ENCODE measurements at regions not wholly inside any gene's neighbourhood (a gene's known extent, or its start where the extent isn't known, plus 50 kb on each side); places are given as distances from the start of the nearest gene placed in this dataset.

DNA sequence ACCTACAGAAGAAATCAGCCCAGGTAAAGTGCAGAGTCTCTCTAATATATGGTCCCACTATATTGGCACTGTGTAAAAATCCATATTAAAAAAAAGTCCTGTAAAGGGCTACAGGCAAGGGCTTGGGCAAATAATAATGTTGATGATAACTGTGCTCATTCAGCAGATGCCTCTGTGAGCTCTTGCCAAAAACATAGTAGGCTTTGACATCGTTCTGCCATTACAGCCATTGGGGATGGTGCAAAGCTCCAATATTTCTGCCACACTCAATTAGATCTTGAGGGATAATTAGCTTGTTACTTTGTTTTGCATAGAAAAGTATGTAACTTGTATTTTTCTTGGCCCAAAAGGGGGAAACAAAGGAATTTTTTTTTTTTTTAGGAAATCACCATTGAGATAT is 645.5 kb upstream of the FAM241A start:
- DNase-seq (ENCODE audit: low spot score), result no peak

DNA sequence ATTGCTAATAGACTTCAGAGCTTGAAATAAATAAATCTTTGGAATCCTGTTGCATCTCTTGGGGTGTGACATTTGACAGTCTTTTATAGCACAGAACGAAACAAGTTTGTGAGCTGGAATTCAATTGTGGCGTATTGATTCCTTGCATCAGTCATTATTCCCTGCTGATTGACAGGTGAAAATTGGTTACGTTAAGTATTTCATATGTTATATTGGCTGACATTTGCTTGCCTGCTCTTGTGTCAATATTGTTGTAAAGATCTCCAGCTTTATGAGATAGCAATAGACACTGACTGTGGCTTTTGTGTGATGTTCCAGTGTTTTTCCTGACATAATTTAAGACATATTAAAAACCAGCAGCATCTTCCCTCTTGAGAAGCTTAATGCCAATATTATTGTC is 644.4 kb upstream of the FAM241A start:
- no peak for DNase-seq (ENCODE audit: low spot score)

DNA sequence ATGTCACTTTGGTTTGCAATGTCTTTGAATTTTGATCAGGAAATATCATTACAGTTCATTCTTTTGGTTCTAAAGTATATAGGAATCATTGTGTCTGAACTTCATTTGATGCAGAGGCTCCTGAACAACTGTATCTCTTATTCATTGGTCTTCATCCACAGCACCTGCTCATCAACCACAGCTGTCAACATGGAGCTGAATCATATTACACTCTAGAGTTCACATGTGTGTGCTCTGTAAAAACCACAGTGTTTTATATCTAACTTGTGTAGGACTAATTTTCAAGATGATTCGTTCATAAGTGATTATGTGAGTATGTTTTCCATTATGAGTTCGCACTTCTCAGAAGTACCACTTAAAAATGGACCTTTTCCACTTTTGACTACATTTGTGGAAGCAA is 643.3 kb upstream of the FAM241A start:
- no peak for DNase-seq (ENCODE audit: low spot score)

DNA sequence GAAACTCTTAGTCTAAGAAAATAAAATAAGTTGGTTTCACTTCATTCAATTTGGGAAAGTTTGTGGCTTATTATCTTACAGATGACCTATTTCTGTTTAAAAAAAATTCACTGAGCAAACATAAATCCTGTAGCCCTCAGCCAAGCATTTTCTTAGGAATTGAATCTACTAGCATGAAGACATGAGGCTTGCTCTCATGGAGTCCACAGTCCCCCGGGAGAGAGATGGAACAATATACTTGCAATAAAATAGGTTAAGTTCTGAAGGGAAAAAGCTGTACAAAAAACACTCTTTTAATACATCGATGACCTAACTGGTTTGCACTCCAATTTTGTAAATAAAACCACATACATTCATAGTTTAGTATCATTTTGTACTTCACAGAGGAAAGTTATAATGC is 642.6 kb upstream of the FAM241A start:
- DNase-seq (ENCODE audit: low spot score), result no peak

DNA sequence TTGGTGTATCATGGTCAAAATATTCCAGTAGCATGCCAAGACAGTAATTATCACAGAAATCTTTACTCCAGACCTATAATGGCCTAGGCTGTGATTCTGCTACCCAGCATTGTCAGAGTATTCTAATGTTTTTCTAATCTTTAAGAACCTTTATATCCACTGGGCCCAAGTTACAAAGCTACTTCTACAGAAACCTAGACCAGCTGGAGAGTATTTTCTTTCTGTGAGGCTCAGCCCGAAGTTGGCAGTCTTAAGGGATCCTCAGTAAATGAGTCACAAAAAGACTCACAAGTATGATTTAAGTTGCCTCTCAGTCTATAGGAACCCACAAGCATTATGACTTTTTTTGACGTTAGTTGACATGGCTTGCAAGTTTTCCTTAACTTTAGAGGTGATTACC is 638.5 kb upstream of the FAM241A start:
- no peak for DNase-seq (ENCODE audit: low spot score)

DNA sequence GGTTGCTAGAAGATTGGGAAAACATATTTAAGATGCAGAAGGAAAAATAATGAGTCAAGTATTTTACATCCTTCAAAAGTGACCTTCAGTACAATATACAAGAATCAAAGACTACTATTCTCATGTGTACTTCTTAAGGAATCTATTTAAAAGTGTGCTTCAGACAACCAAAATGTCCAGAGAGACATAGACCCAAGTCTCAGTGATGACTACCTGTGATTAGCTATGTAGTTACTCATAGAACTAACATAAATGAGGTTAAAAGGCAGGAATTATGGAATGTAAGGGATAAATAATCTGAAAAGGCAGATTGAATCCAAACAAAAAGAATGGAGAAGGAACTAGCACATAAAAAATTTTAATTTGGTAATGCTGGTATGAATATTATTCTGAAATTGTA is 634.7 kb upstream of the FAM241A start:
- no peak for DNase-seq (ENCODE audit: low spot score)

DNA sequence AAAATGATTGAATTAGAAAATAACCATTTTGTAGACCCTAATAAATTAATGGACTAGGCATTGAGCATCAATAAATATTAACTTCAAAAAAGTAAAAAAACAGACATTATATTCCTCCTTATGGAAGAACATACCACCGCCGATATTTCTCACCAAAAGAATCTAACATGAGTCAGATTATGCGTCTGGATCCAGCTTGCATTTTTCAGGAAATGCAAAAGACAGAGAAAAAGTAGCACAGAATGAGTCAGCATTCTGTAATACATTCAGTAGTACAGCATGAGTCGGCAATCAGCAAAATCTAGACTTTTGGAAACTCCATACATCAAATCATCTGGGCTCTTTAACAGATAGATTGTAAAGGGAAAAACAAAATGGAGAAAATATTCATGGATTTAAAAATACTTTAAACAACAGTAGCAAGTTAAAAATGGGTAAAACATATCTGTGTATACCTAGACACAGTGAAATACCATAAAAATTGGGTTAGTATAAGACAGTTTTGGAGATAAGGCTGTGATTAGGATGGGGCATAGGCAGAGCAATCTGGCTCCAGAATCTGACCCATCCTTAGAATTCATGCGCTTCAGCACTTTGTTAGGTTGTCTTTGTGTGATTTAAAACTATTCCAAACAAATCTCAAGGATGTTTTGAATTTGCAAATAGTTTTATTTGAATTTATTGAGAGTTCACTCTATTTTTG is 633.0 kb upstream of the FAM241A start:
- DNase-seq (ENCODE audit: low spot score), result no peak

DNA sequence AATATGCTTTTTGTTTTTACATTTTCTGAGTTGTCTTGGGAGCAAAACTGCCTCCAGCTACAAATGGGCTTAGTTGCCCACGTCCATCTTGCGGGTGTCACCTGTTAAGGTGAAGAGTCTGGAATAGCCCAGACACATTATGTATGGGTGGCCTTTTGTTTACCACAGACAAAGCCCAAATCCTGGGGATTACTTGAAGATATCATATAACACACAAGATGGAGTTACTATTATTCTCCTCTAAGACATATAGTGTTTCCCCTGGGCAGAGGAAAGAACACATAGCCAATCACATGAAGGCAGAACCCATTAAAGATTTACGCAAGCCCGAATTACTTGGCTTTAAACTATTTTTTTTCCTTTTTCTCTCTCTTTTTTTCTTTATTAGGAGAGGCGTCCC is 625.6 kb upstream of the FAM241A start:
- DNase-seq (ENCODE audit: low spot score), result no peak

DNA sequence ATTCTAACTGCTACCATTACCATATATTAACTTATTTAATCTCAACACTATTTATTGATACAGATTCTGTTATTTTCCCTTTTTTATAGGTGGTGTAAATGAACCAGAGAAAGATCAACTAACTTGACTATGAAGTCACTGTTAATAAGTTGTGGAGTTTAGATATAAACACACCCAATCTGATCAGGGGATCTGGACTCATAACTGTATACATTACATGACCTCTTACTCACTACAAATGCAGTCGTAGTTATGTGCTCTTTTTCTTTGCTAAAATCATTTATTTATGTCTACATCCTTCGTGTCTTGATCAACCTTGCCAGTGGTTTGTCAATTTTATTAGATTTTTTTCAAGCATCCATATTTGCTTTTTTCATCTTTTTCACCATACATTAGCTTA is 614.8 kb upstream of the FAM241A start:
- no peak for DNase-seq (ENCODE audit: low spot score)

DNA sequence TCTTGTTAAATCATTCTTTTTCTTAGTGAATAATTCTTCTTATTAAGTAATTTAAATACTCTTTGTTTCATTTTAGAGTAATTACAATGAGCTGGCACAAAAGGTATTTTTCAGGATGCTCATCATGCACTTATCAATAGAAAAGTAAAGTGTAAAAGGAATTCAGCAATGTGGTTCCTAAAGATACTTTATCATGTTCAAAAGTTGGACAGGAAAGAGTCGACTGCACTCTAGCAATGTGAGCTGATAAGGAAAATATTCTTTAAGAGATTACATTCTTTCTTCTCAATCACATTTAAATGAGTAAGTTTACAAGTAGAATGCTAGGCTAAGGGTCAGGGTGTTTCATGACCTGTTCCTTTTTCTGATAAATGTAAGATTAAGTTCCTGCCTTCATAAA is 609.5 kb upstream of the FAM241A start:
- DNase-seq (ENCODE audit: low spot score), result no peak

DNA sequence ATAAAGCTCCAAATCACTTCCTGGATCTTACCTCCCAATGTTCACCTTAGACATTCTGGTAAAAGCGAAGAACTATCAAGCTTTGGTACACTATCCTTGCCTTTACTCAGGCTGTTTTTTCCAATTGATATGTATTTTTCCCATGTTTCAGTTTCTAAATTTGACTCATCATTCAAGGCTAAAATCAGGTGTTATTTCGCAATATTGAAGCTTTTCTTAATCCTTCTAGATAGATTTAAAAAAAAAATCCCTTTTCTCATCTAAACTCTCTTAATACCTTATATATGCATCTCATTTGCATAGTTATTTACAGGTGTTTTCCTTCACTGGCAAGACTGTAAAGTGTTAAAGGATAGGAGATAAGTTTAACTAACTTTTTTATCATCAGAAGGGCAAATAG is 608.1 kb upstream of the FAM241A start:
- DNase-seq (ENCODE audit: low spot score), result no peak

DNA sequence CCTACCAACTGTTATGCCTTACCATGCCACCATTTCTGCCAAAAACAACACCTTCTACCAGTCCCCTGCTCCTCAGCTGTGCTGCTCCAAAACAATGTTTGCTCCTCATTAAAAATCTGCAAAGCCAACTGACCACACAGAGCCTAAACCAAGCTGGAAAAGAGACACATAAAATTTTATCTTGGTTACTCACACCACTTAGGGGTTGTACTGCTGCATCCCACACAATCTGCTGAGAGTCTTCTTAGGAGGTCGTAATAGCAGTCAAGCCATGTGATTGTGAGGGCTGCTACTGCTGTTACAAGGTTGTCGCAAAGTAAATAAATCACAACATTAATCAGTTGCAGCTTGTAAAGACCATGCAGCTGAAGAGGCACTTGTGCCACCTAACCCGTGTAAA is 607.4 kb upstream of the FAM241A start:
- no peak for DNase-seq (ENCODE audit: low spot score)

DNA sequence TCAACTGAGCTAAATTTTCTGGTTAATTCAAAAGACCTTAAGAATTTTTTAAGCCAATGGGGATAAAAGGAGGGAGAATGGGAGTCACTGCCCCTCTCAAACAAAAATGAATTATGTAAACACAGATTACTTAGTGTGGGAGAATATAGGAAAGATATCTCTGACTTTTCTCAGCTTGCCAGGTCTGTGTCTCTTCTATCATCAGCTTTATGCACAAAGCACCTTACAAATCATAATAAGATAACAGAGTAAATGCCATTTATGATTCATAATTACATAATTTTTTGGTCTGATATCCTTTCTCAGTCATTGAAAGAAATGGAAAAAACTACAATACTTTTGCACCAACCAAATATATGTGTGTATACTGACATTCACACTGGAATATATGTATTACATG is 604.6 kb upstream of the FAM241A start:
- DNase-seq (ENCODE audit: low spot score), result no peak

DNA sequence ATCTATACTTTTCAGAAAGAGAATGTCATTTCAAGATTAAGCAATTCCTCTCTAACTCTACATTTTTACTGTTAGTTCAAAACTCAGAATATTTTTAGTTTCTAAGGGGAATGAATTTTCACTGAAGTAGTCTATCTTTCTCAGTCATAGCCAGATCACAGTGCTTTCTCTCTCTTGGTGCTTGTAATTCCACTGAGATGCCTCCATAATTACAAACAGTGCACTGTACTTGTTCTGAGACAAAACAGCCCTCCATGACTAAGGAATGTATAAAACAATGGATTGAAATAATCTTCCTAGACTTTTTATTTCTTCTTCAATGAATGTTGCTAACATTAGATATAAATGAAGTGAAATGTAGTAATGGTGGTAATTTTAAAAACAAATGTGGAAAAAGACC is 603.2 kb upstream of the FAM241A start:
- no peak for DNase-seq (ENCODE audit: low spot score)

DNA sequence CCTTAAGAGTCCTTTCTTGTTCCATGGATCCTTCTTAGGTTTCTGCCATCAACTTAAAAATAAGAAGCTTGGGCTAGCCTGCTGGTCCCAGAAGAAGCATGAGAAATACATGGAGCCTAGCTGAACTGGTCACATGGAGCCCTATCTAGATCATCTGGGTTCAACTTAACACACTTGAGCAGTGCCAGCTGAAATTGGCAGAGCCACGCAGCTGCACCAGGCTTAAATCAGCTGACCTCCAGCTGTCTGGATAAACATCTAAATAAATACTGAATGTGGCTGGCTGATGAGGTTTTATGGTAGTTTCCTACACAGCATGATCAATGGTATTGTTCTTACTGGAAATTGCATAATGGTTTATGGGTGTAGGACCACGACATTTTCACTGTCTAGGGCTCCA is 598.4 kb upstream of the FAM241A start:
- DNase-seq (ENCODE audit: low spot score), result no peak

DNA sequence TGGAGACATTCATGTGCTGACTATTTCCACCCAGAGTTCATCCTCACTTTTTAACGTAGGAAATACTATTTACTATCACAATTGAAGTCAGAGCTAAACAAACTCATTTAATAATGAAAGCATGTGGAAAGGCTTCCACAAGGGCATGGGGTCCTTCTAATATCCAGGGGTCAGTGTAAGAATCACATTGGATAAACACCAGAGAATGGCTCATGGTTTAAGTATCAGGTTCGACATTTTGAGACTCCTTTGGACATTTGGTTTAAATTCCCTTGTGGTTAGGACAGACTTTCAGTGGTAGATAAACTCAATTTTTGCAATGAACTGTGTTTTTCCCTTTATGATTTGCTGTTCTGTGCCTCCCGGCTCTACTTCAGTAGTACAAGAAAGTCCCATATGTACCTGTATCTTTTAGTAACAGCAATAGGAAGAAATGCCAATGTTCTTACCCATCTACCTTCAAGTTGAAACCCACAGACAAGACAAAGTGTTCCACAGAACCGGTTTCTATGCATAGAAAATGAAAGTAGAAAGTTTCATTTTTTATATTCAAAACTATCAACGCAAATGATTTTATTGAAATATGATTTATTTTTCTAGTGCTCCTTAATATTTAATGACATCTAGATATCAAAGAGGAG is 589.0 kb upstream of the FAM241A start:
- no peak for DNase-seq (ENCODE audit: low spot score)

DNA sequence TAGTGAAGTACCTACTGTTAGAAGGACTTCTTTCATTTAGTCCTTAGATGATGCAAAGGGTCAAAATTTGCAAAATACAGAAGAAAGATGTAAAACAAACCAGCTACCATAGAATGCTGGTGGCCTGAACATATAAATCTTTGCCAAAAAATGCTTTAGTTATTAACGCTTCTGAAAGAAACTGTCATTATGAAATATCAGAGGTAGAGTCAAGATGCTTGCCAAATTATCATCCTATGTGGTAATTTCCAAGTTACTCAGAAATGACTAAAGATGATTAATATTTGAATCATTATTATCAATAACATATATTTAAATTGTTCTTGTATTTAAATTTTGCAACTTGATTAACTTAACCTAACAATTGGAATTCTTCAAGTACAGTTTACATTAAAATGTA is 588.4 kb upstream of the FAM241A start:
- no peak for DNase-seq (ENCODE audit: low spot score)

DNA sequence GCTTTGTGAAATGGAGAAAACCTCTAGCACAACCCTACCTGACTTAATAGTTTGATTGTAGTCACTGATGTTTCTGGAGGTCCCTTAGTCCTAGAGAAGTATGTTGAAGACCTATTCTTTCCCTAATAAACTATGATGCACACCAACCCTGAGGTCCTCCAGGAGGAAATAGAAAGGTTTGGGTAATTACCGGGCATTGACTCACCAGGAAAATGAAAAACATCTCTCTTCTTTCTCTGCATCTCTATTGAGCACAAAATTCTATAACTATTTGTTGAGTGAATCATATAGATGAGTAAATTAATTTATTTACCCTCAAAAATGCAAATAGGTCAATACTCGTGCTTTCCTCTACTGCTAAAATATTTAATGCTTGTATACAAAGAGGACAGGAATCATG is 582.4 kb upstream of the FAM241A start:
- no peak for DNase-seq (ENCODE audit: low spot score)

DNA sequence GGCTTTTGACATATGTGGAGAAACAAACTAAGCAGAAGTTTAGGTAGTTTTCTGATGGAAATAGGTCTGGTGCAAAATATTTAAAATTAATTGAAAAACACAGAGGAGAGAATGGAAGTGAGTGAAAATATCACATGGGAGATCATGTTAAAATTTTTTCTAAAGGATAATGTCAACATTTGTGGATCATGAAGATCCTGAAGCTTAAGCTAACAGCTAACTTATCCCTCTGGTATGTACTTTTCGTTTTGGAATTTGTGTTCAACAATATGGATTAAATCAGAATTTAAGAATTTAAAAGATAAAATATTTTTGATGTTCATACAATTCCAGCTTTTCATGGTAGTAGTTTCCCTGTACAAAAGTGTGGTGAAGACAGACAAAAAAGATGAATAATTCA is 572.8 kb upstream of the FAM241A start:
- DNase-seq (ENCODE audit: low spot score), result no peak

DNA sequence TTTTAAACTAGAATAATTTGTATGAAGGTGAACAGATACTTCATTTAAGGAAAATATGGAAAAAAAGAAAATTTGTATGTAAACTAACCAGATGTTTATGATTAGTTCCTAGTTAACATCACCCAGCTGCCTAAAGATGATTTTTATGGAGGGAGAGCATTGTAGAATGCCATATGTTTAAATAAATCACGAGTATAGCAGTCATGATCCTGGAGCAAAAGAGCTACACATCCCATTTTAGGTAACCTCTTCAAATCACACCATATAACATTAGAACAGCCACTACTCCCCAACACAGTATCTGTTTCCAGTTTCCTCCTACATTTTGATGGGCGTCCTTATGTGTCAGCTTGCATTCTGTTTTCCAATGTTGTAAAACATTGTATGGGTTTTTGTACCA is 571.9 kb upstream of the FAM241A start:
- no peak for DNase-seq (ENCODE audit: low spot score)

DNA sequence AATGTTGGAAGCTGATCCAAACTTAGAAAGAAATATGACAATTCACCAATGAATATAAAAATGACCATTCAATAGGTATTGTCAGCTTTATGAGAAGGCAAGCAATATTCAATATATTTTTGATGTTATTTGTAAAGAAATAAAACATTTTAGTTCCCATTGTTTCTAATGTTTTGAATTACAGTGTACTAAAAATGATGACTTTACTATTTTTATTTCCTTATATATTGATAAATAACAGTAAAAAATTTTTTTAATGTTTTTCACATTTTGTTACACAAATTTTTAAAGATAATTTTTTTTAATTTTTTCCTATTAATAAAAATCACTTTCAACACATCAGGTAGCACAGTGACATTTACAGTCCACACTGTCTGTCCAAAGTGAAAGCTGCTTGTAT is 565.5 kb upstream of the FAM241A start:
- DNase-seq (ENCODE audit: low spot score), result no peak

DNA sequence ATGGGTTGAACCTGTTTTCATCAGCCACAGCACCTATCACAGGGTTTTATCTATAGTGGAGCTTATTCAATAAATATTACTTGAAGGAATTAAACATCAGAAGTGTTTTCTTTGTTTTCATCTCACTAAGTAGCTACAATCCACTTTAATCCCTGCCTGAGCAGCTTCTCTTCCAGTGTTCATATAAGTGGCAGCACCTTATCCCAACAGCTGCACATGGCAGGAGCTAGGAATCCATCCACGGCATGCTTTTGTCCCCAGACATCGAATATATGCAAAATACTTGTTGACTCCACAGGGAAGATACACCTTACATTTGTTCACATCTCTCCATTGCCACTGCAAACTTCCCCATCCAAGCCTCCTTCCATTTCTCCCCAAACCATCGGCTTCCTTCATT is 549.8 kb upstream of the FAM241A start:
- DNase-seq (ENCODE audit: low spot score), result no peak

DNA sequence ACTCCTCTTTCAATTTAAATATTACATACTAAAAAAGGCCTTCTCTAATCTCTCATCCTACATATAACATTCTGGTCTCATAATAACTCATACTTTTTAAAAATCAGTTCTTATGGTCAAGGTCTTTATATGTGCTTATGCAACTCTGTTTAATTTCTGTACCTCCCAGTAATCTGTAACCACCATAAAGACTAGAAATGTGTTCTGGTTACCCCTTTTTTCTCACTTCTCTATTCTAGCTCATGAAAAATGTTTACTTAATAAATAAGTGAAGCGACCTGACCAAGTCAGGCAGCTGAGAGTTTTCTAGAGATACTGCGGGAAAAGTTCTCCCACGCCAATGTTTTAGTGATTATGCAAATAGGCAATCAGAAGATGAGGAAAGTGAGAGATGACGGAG is 548.8 kb upstream of the FAM241A start:
- DNase-seq (ENCODE audit: low spot score), result no peak

DNA sequence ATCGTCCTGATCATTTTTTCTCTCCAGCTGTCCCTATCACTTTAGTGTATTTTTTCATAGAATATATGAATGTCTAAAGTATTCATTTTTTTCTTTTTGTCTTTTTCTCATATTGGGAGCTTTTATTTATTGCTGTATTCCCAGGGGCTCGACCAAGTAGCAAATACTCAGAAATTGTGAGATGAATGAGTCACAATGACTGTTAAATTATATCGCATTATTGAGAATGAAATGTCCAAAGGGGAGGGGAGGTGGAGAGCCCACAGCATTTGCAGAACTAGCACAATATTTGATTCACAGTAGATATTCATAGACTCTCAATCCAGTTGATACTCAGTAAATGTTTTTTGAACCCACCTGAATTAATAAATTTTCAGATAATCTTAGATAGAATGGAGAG is 543.6 kb upstream of the FAM241A start:
- DNase-seq (ENCODE audit: low spot score), result no peak

All from NAMALWA (cell line).